ENCODE measurements at regions not wholly inside any gene's neighbourhood (a gene's known extent, or its start where the extent isn't known, plus 50 kb on each side); places are given as distances from the start of the nearest gene placed in this dataset.
A peak's percentile ranks its signal among the peaks of the same experiment; 100 is the strongest.

DNA sequence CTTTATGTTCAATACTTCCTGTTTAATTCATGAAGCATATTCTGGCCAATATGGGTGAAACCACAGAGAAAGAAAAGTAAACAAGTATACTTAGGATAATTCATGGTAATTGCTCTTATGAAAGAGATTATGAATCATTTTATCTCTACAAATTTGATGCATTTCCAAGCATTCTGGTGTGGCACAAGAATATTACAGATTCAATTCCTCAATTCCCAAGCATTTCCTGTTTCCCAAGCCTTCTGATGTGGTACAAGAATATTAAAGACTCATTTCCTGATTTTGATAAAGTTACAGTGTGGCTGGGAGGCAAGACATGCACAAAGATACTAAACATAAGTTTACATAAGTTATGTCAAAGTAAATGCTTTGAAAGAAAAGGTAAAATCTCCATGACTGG, 126.1 kb upstream of the NUDT7 start:
- Histone ChIP-seq H3K79me2 (ENCODE audit: insufficient read depth, low read length) (no peaks in the 10 kb centered on the region), H3K4me1 (ENCODE audit: insufficient read depth, low read length) (peaks cover 13% of the 10 kb centered on the region), H4K20me1 (ENCODE audit: insufficient read depth, low read length) (no peaks in the 10 kb centered on the region), H3K27ac (ENCODE audit: low read depth, low read length) (no peak overlapping the region), H3K9me3 (ENCODE audit: low read depth, low read length) (no peaks in the 10 kb centered on the region), H3K4me3 (ENCODE audit: insufficient read depth, low read length) (no peak overlapping the region), H2AFZ (ENCODE audit: low read length) (no peak overlapping the region), H3K27me3 (ENCODE audit: insufficient read depth, low read length) (peaks cover 7% of the 10 kb centered on the region), H3K4me2 (ENCODE audit: insufficient read depth, low read length) (no peak overlapping the region), H3K36me3 (ENCODE audit: insufficient read depth, low read length) (no peaks in the 10 kb centered on the region)
- no peak for DNase-seq (ENCODE audit: insufficient read length, low spot score, missing footprints)
- TF ChIP-seq, protein P1, sequence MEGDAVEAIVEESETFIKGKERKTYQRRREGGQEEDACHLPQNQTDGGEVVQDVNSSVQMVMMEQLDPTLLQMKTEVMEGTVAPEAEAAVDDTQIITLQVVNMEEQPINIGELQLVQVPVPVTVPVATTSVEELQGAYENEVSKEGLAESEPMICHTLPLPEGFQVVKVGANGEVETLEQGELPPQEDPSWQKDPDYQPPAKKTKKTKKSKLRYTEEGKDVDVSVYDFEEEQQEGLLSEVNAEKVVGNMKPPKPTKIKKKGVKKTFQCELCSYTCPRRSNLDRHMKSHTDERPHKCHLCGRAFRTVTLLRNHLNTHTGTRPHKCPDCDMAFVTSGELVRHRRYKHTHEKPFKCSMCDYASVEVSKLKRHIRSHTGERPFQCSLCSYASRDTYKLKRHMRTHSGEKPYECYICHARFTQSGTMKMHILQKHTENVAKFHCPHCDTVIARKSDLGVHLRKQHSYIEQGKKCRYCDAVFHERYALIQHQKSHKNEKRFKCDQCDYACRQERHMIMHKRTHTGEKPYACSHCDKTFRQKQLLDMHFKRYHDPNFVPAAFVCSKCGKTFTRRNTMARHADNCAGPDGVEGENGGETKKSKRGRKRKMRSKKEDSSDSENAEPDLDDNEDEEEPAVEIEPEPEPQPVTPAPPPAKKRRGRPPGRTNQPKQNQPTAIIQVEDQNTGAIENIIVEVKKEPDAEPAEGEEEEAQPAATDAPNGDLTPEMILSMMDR (IDR thresholded peaks at IDR 0.05; ENCODE audit: extremely low read depth, low read depth, low read length): no peak

GRCh38 chr16:77599793-77600415, 122.4 kb upstream of the NUDT7 start:
- Histone ChIP-seq H3K36me3 (ENCODE audit: insufficient read depth, low read length) (no peaks in the 10 kb centered on the region), H3K9me3 (ENCODE audit: low read depth, low read length) (no peaks in the 10 kb centered on the region), H2AFZ (ENCODE audit: low read length) (no peak overlapping the region), H3K4me2 (ENCODE audit: insufficient read depth, low read length) (no peak overlapping the region), H3K79me2 (ENCODE audit: insufficient read depth, low read length) (no peaks in the 10 kb centered on the region), H3K27me3 (ENCODE audit: insufficient read depth, low read length) (peaks cover 3% of the 10 kb centered on the region), H3K4me3 (ENCODE audit: insufficient read depth, low read length) (no peak overlapping the region), H3K27ac (ENCODE audit: low read depth, low read length) (no peak overlapping the region), H4K20me1 (ENCODE audit: insufficient read depth, low read length) (no peaks in the 10 kb centered on the region), H3K4me1 (ENCODE audit: insufficient read depth, low read length) (peaks cover 13% of the 10 kb centered on the region)
- TF ChIP-seq, protein P1 (IDR thresholded peaks at IDR 0.05; ENCODE audit: extremely low read depth, low read depth, low read length): peak; percentile 81
- DNase-seq (ENCODE audit: insufficient read length, low spot score, missing footprints): no peak

- Histone ChIP-seq H3K79me2 (ENCODE audit: insufficient read depth, low read length) (no peaks in the 10 kb centered on the region), H3K4me2 (ENCODE audit: insufficient read depth, low read length) (no peak overlapping the region), H3K27ac (ENCODE audit: low read depth, low read length) (no peak overlapping the region), H2AFZ (ENCODE audit: low read length) (no peak overlapping the region), H3K9me3 (ENCODE audit: low read depth, low read length) (no peaks in the 10 kb centered on the region), H3K27me3 (ENCODE audit: insufficient read depth, low read length) (peaks cover 3% of the 10 kb centered on the region), H3K4me3 (ENCODE audit: insufficient read depth, low read length) (no peak overlapping the region), H3K36me3 (ENCODE audit: insufficient read depth, low read length) (no peaks in the 10 kb centered on the region), H3K4me1 (ENCODE audit: insufficient read depth, low read length) (peaks cover 11% of the 10 kb centered on the region), H4K20me1 (ENCODE audit: insufficient read depth, low read length) (no peaks in the 10 kb centered on the region)
- TF ChIP-seq, protein P1 (IDR thresholded peaks at IDR 0.05; ENCODE audit: extremely low read depth, low read depth, low read length): no peak
- DNase-seq (ENCODE audit: insufficient read length, low spot score, missing footprints): no peak
Measured at GRCh38 chr16:77600555-77600954, 121.8 kb upstream of the NUDT7 start.

GRCh38 chr16:77603656-77604055, 118.7 kb upstream of the NUDT7 start:
- Histone ChIP-seq H3K9me3 (ENCODE audit: low read depth, low read length) (no peaks in the 10 kb centered on the region), H3K79me2 (ENCODE audit: insufficient read depth, low read length) (no peaks in the 10 kb centered on the region), H3K27ac (ENCODE audit: low read depth, low read length) (no peak overlapping the region), H3K4me1 (ENCODE audit: insufficient read depth, low read length) (no peaks in the 10 kb centered on the region), H2AFZ (ENCODE audit: low read length) (no peak overlapping the region), H3K4me2 (ENCODE audit: insufficient read depth, low read length) (no peak overlapping the region), H3K27me3 (ENCODE audit: insufficient read depth, low read length) (no peaks in the 10 kb centered on the region), H3K36me3 (ENCODE audit: insufficient read depth, low read length) (no peaks in the 10 kb centered on the region), H3K4me3 (ENCODE audit: insufficient read depth, low read length) (no peak overlapping the region), H4K20me1 (ENCODE audit: insufficient read depth, low read length) (no peaks in the 10 kb centered on the region)
- TF ChIP-seq, protein P1 (IDR thresholded peaks at IDR 0.05; ENCODE audit: extremely low read depth, low read depth, low read length): no peak
- no peak for DNase-seq (ENCODE audit: insufficient read length, low spot score, missing footprints)
